Adrenal gland (tissue), 5 donors: ENCODE measurements at regions not wholly inside any gene's neighbourhood (a gene's known extent, or its start where the extent isn't known, plus 50 kb on each side); places are given as distances from the start of the nearest gene placed in this dataset.

Experiments used
- CTCF ChIP-seq, 6 experiments: fragments of 450-650 bp in 4 of 6; fragments of 200-600 bp in 2 of 6; sonication (generic) in 1 of 6; IDR thresholded peaks; 1 replicate in 5 of 6; 2 replicates in 1 of 6; pipeline versions ENCODE4 v1.5.1 to v1.8.0; 2016 to 2021; ENCODE audit warnings: antibody characterized with exemption in 6 of 6, mild to moderate bottlenecking in 2 of 6, moderate library complexity in 1 of 6
- POLR2A ChIP-seq, 2 donors: fragments of 450-650 bp; IDR thresholded peaks; one replicate each; pipeline ENCODE4 v1.6.1; 2017; ENCODE audit warnings: antibody characterized with exemption in 2 of 2, mild to moderate bottlenecking in 2 of 2, moderate library complexity in 1 of 2
- donor health status: DM: no; HTN: no; CAD: no.

- TF ChIP-seq CTCF (IDR thresholded peaks at IDR 0.05) = no peak
- no peak for TF ChIP-seq POLR2A (IDR thresholded peaks at IDR 0.05)
Observed at GRCh38 chr1:192943522-192943921, 115.6 kb downstream of the UCHL5 start.
